Inflammatory macrophage treated with lipopolysaccharide for 1 hour (primary cell): ENCODE measurements at regions not wholly inside any gene's neighbourhood (a gene's known extent, or its start where the extent isn't known, plus 50 kb on each side); places are given as distances from the start of the nearest gene placed in this dataset.

Experiments
- DNase-seq, 2 donors: peaks; one replicate each; pipeline ENCODE4 v3.0.0-alpha.2; 2020 to 2022

DNA sequence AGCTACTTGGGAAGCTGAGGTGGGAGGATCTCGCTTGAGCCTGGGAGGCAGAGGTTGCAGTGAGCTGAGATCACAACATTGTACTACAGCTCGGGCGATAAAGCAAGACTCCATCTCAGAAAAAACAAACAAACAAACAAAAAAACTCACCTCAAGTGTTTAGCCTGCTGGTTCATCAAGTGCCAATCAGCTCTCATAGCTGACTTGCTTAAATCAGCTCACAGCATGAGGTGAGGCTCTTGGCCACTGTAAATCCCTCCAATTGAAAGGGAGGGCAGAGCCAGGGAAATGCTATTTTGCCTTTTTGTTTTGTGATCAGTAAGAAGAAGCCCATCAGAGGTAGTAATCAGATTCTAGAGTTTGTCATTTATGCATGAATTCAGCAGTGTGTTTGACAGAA is 112.3 kb downstream of the RAB11FIP2 start:
- DNase-seq = no peak

DNA sequence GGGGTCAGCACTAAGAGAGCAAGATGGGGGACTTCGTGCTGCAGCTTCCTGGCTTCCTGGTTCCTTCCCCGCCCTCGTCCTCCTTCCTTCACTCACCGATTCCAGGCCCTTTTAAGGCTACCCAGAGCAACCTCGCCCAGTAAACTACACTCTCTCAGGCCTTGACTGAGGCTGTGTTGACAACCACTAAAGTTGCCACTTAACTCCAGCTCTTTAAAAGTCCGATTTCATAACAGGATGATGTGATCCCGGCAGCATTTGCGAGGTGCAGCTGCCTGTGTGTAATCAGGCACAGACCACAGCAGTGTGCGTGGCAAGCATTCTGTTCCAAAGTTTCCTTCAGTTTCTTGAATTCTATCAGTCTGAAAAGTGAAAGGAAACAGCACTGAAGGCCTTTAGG is 110.6 kb downstream of the RAB11FIP2 start:
- DNase-seq = no peak

DNA sequence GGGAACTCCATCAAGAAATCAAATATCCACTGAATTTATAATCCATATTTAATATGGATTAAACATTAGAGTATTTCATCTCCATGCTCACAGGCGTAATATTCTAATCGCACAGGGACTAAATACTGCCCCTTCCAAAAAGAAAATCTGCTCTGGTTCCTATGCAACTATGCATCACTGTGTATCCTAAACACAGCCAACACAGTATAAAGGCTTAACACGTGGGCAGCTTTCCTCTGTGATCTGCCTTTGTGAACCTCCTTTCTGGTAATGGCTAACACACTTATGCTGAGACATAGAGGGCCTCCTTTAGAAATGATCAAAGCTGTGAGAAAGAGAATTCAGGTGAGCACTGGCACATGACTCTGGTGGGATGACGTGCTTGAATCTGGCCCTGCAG is 110.2 kb downstream of the RAB11FIP2 start:
- no peak for DNase-seq

DNA sequence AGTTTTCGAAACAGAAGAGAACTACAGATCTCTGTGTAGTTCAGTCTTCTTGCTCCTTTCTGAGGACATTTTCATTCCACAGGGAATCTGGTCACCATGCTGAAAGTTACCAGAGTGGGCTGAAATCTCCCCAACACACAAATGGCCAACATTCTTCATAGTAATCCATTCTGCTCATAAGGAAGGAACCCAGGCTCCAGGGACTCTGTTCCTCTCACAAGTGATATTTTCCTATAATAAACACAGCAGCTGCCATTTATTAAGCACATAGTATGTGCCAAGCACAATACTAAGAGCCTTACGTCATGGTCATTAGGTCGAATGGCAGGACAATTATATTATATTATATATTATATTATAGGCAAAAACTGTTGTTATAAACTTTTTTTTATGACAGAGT is 109.8 kb downstream of the RAB11FIP2 start:
- DNase-seq = no peak

DNA sequence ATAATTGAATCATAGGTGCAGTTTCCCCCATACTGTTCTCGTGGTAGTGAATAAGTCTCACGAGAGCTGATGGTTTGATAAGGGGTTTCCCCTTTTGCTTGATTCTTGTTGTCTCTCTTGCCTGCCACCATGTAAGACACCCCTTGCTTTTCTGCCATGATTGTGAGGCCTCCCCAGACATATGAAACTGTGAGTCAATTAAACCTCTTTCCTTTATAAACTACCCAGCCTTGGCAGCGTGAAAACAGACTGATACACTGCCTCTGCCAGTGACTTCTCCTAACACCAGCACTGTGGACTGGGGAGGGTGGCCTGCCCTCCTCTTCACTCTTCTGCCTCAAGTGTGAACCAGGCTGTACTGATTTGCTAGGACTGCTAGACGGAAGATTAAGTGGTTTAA is 108.6 kb downstream of the RAB11FIP2 start:
- DNase-seq = no peak

DNA sequence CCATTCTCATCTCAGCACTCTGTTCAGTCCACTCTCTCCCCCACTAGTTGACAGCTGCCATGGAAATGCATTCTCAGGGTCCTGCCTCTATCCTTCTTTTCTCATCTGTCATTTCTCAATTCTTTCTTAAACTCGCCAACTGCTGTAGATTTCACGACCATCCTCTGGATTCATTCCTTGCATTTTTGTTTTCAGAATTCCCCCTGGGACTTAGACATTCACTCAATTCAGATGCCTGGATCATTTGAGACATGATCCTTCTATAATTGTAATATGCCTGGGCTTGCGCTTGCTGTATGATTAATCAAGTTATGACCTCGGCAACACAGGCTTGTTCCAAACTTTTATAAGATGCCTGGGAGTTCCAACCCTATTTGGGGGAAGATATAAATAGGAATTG is 104.5 kb downstream of the RAB11FIP2 start:
- DNase-seq = no peak

DNA sequence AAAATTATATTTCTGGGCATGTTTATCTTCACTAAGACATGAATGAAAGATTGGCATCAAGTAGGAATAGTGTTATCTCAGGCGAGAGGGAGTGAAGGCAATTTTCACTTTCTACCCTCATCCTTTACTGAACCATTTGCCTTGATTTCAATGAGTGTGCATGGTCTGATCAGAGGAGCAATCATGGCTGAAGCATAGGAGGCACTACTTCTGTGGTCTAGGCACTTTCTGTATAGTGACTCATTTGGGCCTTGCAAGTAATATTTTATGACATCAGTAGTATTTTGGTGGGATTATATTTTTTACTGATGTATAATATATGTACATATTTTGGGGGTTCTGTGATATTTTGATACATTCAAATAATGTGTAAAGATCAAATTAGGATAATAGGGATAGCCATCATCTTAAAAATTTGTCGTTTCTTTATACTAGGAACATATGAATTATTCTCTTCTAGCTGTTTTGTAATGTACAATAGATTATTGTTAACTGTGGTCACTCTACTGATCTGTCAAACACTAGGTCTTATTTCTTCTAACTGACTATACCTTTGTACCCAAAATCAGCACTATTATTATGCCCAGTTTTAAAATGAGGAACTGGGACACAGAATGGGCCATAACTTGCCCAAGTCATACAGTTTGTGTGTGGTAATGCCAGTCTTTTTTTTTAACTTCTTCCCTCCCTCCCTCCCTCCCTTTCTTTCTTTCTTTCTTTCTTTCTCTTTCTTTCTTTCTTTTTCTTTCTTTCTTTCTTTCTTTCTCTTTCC is 101.9 kb downstream of the RAB11FIP2 start:
- no peak for DNase-seq

DNA sequence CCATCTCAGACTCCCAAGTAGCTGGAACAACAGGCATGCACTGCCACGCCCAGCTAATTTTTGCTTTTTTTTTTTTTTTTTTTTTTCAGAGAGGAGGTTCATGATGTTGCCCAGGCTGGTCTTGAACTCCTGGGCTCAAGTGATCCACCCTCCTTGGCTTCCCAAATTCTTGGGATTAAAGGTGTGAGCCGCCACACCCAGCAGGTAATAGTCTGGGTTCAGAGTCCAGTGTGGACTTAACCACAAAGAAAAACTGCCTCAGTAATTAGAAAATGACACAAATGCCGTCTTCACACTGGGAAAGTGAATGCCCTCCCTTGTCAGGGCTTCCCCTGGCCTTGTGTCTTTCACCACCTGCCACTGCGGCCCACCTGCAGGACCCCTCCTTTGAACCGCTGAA is 101.1 kb downstream of the RAB11FIP2 start:
- no peak for DNase-seq

DNA sequence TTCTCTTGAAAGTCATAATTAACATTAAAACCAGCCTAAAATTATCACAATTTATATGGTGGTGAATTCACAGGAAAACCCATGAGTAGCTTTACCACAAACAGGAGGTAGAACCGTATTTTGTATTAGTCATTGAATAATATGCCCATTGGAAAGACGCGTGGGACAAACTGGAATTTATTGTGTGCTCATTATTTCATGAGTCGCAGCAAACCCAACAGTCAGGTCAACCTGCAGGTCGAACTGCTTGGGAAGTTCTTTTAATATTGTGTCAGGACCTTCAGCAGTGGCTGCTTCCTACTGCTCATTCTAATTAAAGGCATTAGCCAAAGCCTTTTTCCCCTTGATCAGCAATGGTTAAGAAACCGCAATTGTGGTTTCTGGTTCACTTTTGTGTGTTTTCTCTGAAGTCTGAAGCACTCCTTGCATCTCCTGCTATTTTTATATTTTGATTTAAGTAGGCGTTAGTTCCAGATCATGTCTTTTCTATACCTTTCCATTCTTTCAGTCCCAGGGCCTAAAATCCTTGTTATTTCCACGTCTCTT is 100.1 kb downstream of the RAB11FIP2 start:
- DNase-seq = no peak

DNA sequence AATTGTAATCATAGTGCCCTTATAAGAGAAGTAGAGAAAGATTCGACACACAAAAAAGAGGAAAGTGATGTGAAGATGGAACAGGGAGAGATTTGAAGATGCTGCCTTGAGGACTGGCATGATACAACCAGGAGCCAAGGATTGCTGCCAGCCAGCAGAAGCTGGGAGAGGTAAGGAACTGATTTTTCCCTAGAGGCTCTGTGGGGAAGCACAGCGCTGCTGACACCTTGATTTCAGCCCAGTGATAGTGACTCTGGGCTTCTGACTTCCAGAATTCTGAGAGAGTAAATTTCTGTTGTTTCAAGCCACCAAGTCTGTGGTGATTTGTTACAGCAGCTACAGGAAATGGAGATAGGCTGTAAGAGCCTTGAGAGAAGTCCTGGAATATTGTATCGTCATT is 98.2 kb downstream of the RAB11FIP2 start:
- DNase-seq = no peak

DNA sequence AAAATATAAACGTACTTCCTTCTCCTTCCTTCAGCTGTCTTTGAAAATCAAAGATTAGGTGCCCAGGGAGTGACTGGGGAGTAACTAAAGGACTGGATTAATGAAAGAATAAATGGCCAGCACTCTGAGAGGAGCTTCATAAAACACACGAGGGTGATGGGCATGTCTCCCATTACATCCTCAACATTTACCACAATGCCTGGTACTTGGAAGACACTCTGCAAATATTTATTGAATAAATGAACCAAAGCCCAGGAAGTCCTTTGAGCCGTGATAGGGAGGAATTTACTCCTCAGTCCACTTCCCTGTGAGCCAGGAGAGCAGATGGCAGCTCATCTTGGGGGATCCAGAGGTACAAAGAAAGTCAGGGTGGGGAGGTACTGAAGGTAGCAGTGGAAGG is 96.3 kb downstream of the RAB11FIP2 start:
- no peak for DNase-seq
